ENCODE measurements at regions not wholly inside any gene's neighbourhood (a gene's known extent, or its start where the extent isn't known, plus 50 kb on each side); places are given as distances from the start of the nearest gene placed in this dataset.

GRCh38 chr2:134120733-134121630, 132.9 kb upstream of the MGAT5 start:
- peak; percentile 42 for DNase-seq (ENCODE audit: low spot score)

GRCh38 chr2:134122610-134123009, 131.3 kb upstream of the MGAT5 start:
- DNase-seq (ENCODE audit: low spot score): no peak

DNA sequence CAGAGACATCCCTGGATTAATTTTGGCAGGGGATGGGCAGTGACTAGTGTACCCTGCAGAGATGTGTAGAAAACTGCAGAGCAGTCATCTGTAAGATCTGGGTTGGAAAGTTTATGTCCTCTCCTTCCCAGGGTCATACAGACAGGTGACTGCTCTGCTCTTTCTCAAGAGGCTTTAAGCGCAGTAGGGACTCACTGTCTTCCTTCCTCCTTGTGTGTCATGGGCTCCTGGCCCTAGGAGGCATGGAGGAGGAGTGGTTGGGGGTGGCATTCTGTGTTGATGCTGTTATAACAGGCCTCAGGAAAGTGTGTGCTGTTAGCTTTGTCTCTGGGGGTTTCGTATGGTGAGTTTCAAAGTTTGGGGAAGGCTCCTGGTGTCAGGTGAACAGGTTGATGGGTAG, 130.5 kb upstream of the MGAT5 start:
- no peak for DNase-seq (ENCODE audit: low spot score)

DNA sequence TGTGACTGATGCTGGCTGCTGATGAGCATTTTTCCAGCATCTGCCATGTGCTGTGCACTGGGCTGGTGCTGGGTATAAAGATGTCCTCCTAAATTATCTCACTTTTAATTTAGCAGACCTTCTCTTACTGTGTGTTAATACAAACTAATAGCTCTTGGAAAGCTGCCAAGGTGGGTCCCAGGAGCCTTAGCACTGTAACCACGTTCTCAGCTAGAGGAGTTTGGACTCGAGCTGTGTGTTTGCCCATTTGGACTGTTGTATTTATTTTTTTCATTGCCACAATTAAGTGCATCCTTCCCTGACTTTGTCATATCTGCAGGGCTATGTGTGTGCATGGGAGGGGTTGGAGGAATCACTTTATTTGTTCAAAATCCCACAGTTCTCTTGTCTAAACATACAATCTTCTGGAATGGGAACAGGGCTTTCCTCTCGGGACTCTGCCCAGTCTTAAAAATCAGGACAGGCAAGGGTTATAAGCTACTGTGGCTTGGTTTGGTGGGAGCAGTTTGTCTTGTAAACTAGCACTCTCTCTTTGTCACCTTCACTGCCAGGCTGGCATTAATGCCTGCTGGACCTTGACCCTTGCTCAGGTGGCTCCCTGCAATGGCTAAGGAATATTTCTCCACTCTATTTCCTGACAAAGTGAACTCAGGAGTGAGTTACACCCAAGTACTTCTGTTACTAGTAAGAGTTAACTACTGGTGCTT, 129.7 kb upstream of the MGAT5 start:
- DNase-seq (ENCODE audit: low spot score): no peak

DNA sequence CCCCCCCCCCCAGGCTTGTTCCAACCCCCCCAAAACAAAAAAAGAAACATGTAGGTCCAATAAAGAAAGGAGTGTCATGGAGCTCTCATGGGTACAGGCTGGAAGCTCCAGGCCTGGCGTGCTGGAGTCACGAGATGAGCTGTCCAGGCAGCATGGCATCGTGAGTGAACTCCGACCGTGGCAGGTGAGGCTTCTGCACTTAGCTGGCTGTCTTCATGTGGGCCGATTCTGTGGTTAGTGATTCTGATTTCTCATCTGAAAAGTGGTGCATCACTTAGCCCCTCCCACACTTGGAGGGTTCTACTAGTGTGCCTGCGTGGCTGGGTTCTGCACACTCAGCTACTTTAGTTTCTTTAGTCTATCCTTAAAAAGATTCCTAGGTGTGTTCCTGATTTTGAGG, 126.4 kb upstream of the MGAT5 start:
- no peak for DNase-seq (ENCODE audit: low spot score)

DNA sequence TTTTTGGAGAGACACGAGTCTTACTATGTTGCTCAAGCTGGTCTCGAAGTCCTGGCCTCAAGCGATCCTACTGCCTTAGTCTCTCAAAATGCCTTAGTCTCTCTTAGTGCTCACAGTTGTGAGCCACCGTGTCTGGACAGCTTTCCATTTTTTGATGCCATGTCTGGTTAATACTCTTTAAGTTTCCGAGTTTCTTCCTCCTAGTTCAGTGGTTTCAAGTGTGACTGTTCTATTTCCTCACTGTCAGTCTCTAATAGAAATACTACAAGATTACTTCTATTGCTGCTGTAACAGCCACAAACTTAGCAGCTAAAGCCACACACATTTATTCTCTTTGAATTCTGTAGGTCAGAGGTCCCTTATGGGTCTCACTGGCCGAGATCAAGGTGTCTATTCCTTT, 125.1 kb upstream of the MGAT5 start:
- DNase-seq (ENCODE audit: low spot score): no peak

- DNase-seq (ENCODE audit: low spot score): no peak
Observed at GRCh38 chr2:134129900-134130537, 123.9 kb upstream of the MGAT5 start.

GRCh38 chr2:134131681-134132489, 122.0 kb upstream of the MGAT5 start:
- no peak for DNase-seq (ENCODE audit: low spot score)

DNA sequence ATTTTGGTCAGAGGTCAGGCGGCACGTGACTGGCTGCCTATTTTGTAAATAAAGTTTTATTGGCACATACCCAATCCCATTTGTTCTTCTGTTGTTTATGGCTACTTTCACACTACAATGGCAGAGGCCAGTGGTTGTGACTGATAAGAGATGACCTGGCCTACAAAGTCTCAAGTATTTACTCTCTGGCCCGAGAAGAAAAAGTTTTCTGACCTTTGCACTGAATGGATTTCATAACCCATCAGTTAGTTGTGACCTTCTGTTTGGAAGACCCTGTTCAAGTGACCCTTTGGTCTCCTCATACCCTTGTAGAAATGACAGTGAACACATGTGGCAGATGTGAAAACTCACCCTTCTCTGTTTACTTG, 121.4 kb upstream of the MGAT5 start:
- no peak for DNase-seq (ENCODE audit: low spot score)

DNA sequence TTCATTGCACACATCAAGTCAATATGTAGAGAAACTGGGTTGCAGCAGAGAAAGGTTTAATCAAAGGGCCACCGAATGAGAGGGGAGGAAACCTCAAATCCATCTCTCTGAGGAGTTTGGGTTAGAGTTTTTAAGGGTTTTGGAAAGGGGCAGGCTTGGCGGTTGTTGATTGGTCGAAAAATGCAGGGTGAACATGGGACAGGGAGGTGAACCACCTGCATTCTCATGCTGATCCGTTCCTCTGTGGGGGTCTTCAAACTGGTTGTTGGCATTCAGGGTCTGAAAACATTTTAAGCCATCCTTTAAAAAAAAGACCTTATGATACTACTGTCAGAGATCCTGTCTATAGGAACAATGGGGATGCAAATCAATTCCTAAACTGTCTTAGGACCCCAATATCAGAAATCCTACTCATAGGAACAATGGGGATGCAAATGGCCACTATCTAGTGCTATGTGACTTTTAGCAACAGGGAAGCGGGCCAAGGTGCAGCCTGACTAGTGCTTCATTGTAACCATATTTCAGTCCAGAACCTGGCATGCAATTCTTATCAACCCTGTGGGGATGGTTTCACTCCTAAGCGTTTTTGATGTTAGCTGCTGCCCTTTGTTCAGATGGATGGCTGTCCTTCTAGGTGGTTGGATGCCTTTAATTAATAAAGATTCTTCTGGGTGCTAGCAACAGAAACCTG, 120.1 kb upstream of the MGAT5 start:
- DNase-seq (ENCODE audit: low spot score): no peak

GRCh38 chr2:134134313-134134706, 119.6 kb upstream of the MGAT5 start:
- no peak for DNase-seq (ENCODE audit: low spot score)

GRCh38 chr2:134134827-134135226, 119.0 kb upstream of the MGAT5 start:
- no peak for DNase-seq (ENCODE audit: low spot score)

- DNase-seq (ENCODE audit: low spot score): no peak
Observed at GRCh38 chr2:134135793-134136192, 118.1 kb upstream of the MGAT5 start.

GRCh38 chr2:134136731-134137130, 117.1 kb upstream of the MGAT5 start:
- no peak for DNase-seq (ENCODE audit: low spot score)

GRCh38 chr2:134137182-134137611, 116.7 kb upstream of the MGAT5 start:
- peak; percentile 97 for DNase-seq (ENCODE audit: low spot score)

- DNase-seq (ENCODE audit: low spot score): no peak
Observed at GRCh38 chr2:134138115-134138514, 115.8 kb upstream of the MGAT5 start.

GRCh38 chr2:134139611-134140010, 114.3 kb upstream of the MGAT5 start:
- DNase-seq (ENCODE audit: low spot score): no peak

GRCh38 chr2:134140251-134140661, 113.6 kb upstream of the MGAT5 start:
- DNase-seq (ENCODE audit: low spot score): no peak

- DNase-seq (ENCODE audit: low spot score): no peak
Observed at GRCh38 chr2:134141598-134142340, 112.1 kb upstream of the MGAT5 start.

DNA sequence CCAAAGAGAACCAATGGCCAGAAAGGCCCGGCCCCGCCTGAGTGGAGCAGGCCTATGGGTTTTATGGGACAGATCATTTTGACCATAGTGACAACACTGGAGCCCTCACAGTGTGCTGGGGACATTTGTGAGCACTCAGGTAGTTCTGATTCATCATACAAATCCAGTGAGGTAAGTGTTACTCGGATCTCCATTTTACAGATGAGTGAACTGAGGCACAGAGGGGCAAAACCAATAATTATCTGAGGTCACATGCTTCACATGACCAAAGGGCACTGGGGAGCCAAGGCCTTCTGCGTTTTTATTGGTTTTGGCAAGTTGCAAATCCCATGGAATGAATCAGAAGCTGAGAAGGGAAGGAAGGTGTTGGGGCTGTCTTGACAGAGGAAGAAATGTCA, 111.5 kb upstream of the MGAT5 start:
- no peak for DNase-seq (ENCODE audit: low spot score)

GRCh38 chr2:134142903-134143302, 111.0 kb upstream of the MGAT5 start:
- DNase-seq (ENCODE audit: low spot score): peak; percentile 39

All from kidney capillary endothelial cell (primary cell).